ENCODE measurements at regions not wholly inside any gene's neighbourhood (a gene's known extent, or its start where the extent isn't known, plus 50 kb on each side); places are given as distances from the start of the nearest gene placed in this dataset.

GRCh38 chr14:83006121-83006670 is 1472.5 kb upstream of the SEL1L start:
- TF ChIP-seq POLR2A (IDR thresholded peaks at IDR 0.05) (no peak), POLR2AphosphoS5 (IDR thresholded peaks at IDR 0.05) (no peak)

Measured in prostate gland (tissue), 1 donor.